Stimulated activated CD8-positive, alpha-beta memory T cell treated with anti-CD3 and anti-CD28 coated beads, Interleukin-12 subunit alpha, Interleukin-12 subunit beta, amount 100 ng/mL, for 4 hours (primary cell): ENCODE measurements at regions not wholly inside any gene's neighbourhood (a gene's known extent, or its start where the extent isn't known, plus 50 kb on each side); places are given as distances from the start of the nearest gene placed in this dataset.

ENCODE experiments used
- DNase-seq: peaks from one replicate; pipeline ENCODE4 v3.0.0-alpha.2; 2020; ENCODE audit warnings: low read depth

DNA sequence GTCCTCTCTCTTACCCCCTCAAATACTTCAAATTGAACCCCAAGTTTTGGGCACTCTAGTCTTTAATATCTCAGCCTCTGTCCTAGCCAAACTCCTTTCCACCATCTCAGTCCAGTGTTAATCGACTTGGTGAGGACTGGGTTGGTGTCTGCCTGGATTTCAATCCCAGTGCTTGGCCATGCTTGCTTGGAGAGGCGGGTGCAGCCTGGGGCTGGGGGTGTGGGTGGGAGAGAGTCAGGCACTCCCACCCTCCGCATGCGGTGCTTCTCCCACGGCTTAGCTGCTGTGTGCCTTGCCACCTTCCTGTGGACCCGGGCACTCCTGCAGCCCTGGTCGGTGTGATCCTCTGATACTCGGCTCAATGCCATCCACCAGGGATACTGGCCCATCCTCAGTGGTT lies 220.8 kb upstream of the HDAC4 start:
- DNase-seq = no peak

- DNase-seq = no peak
Observed at GRCh38 chr2:239619369-239619768, 218.5 kb upstream of the HDAC4 start.

GRCh38 chr2:239616729-239617128 lies 215.9 kb upstream of the HDAC4 start:
- no peak for DNase-seq

DNA sequence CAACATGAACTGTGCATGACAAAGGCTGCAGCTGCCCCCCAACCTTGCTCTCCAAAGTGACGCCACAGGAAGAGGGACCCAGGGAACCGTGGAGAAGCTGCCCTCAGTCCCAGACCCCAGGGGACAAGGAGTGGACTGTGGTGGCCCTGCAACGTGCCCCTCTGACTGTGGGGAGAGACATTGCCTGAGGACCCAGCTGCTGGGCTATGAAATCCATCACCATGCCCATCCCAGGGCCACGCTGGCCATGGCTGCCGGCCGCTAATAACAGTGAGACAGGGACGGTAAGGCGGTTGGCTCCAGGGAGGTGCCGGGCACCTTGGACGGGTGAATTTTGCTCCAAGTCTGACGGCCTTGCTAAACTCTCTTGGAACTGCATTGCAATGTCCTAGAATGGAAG lies 211.3 kb upstream of the HDAC4 start:
- DNase-seq = no peak

- no peak for DNase-seq
Observed at GRCh38 chr2:239611222-239611795, 210.5 kb upstream of the HDAC4 start.

GRCh38 chr2:239610457-239611221 lies 209.8 kb upstream of the HDAC4 start:
- no peak for DNase-seq

- DNase-seq = no peak
Observed at GRCh38 chr2:239609607-239610310, 208.9 kb upstream of the HDAC4 start.

DNA sequence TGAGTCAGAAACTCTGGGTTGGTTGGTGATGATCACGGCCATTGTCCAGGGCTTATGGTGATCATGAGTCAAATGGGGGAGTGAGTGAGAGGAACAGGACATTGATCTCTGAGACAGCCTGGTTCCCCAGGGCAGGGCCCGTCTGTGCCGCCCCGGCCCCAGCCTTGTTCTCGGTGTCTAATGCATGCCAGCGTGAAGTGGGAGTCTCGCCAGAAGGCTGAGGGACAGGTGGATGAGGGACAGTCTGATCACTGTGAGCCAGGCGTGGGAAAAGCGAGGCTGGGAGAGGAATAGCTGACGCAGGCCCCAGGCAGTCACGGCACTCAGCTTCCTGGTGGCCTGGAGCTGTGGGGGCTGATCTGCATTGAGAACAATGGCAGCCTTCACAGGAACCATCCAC lies 208.3 kb upstream of the HDAC4 start:
- no peak for DNase-seq

DNA sequence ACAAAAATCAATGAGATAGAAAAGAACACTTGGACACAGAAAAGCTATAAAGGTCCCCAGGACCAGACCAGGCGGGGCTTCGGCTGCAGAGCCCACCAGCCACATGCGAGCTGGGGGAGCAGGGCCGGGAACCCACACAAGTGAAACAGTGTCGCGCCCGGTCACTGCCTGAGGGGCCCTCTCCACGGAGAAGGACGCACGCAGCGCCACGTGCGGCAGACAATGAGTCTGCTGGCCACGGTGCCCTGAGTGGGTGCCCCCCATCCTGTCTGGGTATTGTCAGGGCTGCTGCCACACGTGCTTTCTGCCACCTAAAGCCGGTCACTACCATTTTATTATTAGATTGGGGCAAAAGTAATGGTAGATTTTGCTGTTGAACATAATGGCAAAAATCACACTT lies 207.9 kb upstream of the HDAC4 start:
- DNase-seq = no peak

DNA sequence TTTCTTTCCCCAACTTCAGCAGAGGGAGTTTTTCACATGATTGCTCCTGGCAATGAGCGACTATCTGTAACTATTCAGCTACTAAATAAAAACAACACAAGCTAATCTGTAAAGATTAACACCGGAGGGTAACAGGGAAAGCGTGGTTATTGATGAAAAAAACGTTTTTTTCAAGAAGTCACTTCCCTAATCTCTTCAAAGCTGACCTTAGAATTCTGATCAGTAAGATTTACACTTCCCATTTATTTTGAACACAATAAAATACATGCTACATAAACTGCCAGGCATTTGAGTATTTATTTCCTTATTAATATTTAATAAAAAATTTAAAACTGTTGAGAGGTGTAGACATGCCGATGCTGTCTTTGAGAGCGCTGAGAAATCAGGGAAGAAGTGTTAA lies 207.4 kb upstream of the HDAC4 start:
- DNase-seq = no peak

- no peak for DNase-seq
Observed at GRCh38 chr2:239607517-239608191, 206.8 kb upstream of the HDAC4 start.

- no peak for DNase-seq
Observed at GRCh38 chr2:239606741-239607516, 206.1 kb upstream of the HDAC4 start.

DNA sequence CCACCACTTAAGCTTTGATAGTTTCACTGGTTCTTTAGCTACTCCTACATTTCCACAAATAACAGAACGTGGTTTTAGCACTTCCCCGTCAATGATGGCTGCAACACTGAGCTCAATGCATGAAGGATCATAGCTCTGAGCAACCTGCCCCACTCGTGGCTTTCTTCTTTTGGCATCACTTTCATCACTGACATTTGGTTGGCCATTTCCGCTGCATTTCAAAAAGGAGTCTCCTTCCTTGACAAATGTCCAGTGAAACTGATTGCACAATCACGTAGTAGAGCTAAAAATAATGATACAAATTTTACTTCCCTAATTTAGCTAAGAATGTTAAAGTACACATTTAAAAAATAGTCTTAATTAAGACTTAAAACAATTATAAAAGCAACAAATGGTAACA lies 205.2 kb upstream of the HDAC4 start:
- no peak for DNase-seq

DNA sequence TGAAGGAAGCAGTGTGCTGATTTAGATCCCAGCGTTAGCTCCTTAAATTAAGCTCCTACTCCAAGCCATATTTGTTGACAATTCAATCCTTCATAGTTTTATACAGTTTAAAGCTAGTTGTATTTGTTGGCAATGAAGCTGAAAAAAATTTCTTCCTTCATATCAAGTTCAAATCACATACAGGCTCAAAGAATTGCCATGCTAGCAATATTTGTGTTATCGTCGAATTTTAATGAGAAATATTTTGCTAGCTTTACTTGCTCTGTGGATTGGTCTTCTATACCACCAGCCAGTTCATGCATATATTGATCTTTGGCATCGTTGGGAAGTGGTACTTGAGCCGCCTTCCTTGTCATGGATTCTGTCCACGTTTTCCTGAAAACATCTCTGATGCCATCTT lies 204.6 kb upstream of the HDAC4 start:
- no peak for DNase-seq

- DNase-seq = no peak
Observed at GRCh38 chr2:239604861-239605260, 204.0 kb upstream of the HDAC4 start.

- no peak for DNase-seq
Observed at GRCh38 chr2:239603411-239604356, 202.9 kb upstream of the HDAC4 start.

GRCh38 chr2:239602290-239603282 lies 201.8 kb upstream of the HDAC4 start:
- DNase-seq = no peak

GRCh38 chr2:239601880-239602279 lies 201.1 kb upstream of the HDAC4 start:
- DNase-seq = no peak

- DNase-seq = no peak
Observed at GRCh38 chr2:239601201-239601851, 200.5 kb upstream of the HDAC4 start.
